ENCODE measurements at regions not wholly inside any gene's neighbourhood (a gene's known extent, or its start where the extent isn't known, plus 50 kb on each side); places are given as distances from the start of the nearest gene placed in this dataset.

DNA sequence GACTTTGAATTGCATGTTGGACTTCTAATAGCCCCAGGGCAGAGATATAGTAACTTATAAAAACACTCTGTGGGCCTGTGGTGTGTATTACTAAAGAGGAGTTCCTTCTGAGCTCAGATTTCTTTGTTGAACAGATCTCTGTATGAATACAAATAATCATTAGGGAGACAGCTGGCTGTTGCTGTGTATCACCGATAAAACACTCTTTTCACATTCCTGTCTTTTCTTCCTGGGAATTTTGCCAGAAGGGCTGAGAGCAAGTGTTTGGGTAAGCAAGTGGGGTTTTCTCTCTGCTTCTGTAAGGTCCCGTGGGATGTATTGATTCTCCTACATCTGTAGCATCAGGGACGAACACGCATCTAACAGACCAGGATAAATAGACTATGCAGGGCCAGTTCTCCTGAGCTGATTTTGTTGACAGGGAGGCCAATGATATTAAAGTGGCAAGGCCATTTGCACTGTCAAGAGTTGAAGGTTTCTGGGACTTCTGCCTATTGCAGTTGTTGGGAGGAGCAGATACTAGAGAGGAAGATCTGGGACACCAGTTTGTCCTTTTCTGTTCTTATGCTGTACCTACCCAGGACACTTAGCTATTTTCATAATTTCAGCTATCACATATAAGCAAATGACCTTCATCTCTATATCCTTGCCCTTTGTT lies 225.9 kb upstream of the CD96 start:
- CTCF ChIA-PET = no interaction called here
- DNase-seq (ENCODE audit: low read depth, low spot score) (no peak), ATAC-seq (no peak)
- Histone ChIP-seq H2AFZ (ENCODE audit: low read depth, low read length, poor library complexity, severe bottlenecking) (no peak overlapping the region), H3K36me3 (ENCODE audit: control insufficient read depth in 1 of 2, insufficient read depth in 2 of 2, low read length in 2 of 2) (no peaks in the 10 kb centered on the region), H4K20me1 (ENCODE audit: insufficient read depth) (no peaks in the 10 kb centered on the region), H3K4me3 (replicated peaks in 1 of 2; ENCODE audit: low read depth in 1 of 2, low read length in 2 of 2) (no peak overlapping the region), H3K9me2 (ENCODE audit: insufficient read depth) (no peaks in the 10 kb centered on the region), H3K9me3 (ENCODE audit: control insufficient read depth in 1 of 2, insufficient read depth in 1 of 2, low read depth in 1 of 2, low read length in 2 of 2) (no peaks in the 10 kb centered on the region), H3K27ac (ENCODE audit: low read depth, low read length) (no peak overlapping the region), H3K9ac (ENCODE audit: low read length) (no peak overlapping the region), H3K4me1 (ENCODE audit: control insufficient read depth in 1 of 2, insufficient read depth in 2 of 2, low read length in 2 of 2) (no peaks in the 10 kb centered on the region), H3K27me3 (ENCODE audit: insufficient read depth, low read length) (no peaks in the 10 kb centered on the region), H3K4me2 (ENCODE audit: low read length) (no peak overlapping the region), H3K79me2 (ENCODE audit: insufficient read depth, low read length) (no peaks in the 10 kb centered on the region)
- POLR2A ChIA-PET = no interaction called here
- TF ChIP-seq EZH2phosphoT487 (IDR thresholded peaks at IDR 0.05; ENCODE audit: borderline replicate concordance) (no peak), POLR2AphosphoS5 (IDR thresholded peaks at IDR 0.05; ENCODE audit: low read depth, low read length) (no peak), SIN3A (IDR thresholded peaks at IDR 0.05; ENCODE audit: low read depth) (no peak), CBX3 (IDR thresholded peaks at IDR 0.05; ENCODE audit: low read depth) (no peak), RAD21 (IDR thresholded peaks at IDR 0.05; ENCODE audit: low read depth) (no peak), ZNF274 (IDR thresholded peaks at IDR 0.05; ENCODE audit: low read depth, low read length) (no peak), SRF (IDR thresholded peaks at IDR 0.05; ENCODE audit: low read depth) (no peak), ZBTB33 (IDR thresholded peaks at IDR 0.05; ENCODE audit: extremely low read depth, insufficient replicate concordance, low read length) (no peak), ZFX (IDR thresholded peaks at IDR 0.05) (no peak), SP1 (IDR thresholded peaks at IDR 0.05; ENCODE audit: low read depth) (no peak), POLR2A (IDR thresholded peaks at IDR 0.05; ENCODE audit: borderline replicate concordance, extremely low read depth, insufficient read depth, insufficient read length) (no peak), EGR1 (IDR thresholded peaks at IDR 0.05; ENCODE audit: low read depth) (no peak), CTCF (IDR thresholded peaks at IDR 0.05 in 2 of 3, conservative IDR thresholded peaks at IDR 0.05 in 1 of 3; ENCODE audit: borderline replicate concordance in 1 of 3, insufficient read depth in 1 of 3, low read depth in 2 of 3, low read length in 2 of 3) (no peak), TCF7L2 (IDR thresholded peaks at IDR 0.05; ENCODE audit: borderline replicate concordance, extremely low read depth, insufficient read depth, insufficient read length) (no peak)
- TF ChIP-seq, protein P1, sequence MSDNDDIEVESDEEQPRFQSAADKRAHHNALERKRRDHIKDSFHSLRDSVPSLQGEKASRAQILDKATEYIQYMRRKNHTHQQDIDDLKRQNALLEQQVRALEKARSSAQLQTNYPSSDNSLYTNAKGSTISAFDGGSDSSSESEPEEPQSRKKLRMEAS (IDR thresholded peaks at IDR 0.05) = no peak
- BruUV-seq (replicated peaks) = no TSS peak
- intact Hi-C loops (cut with micrococcal nuclease) = no loop called here
- RAD21 ChIA-PET (ENCODE audit: low non-redundant PET in 1 of 2, low total read pairs in 2 of 2, uncharacterized antibody in 2 of 2, unreplicated experiment in 2 of 2) = no interaction called here

Measured in HCT116 (cell line).